Esophagus squamous epithelium (tissue), 5 donors: ENCODE measurements at regions not wholly inside any gene's neighbourhood (a gene's known extent, or its start where the extent isn't known, plus 50 kb on each side); places are given as distances from the start of the nearest gene placed in this dataset.

Source experiments
- DNase-seq: peaks from one replicate; lab custom pipeline; 2025; lab: John Stamatoyannopoulos, UW
- H3K27ac ChIP-seq, 4 donors: fragments of 200-600 bp; sonication (generic); one replicate each; pipeline ENCODE4 v1.5.1; 2016 to 2019; ENCODE audit warnings: mild to moderate bottlenecking in 1 of 4
- H3K27me3 ChIP-seq, 4 donors: fragments of 200-600 bp; sonication (generic); 1 replicate in 3 of 4; 2 replicates in 1 of 4; pipeline versions ENCODE4 v1.5.1 to v1.6.0; 2017 to 2021; ENCODE audit warnings: antibody characterized with exemption in 1 of 4
- H3K36me3 ChIP-seq, 3 donors: fragments of 200-600 bp; sonication (generic); one replicate each; pipeline ENCODE4 v1.5.1; 2016 to 2019
- H3K4me1 ChIP-seq, 3 donors: fragments of 200-600 bp; sonication (generic); one replicate each; pipeline ENCODE4 v1.5.1; 2017 to 2019
- H3K4me3 ChIP-seq, 4 donors: fragments of 200-600 bp; sonication (generic); 1 replicate in 3 of 4; 2 replicates in 1 of 4; pipeline ENCODE4 v1.5.1; 2016 to 2019; ENCODE audit warnings: mild to moderate bottlenecking in 2 of 4, moderate library complexity in 1 of 4
- H3K9me3 ChIP-seq, 3 donors: fragments of 200-600 bp; sonication (generic); one replicate each; pipeline ENCODE4 v1.5.1; 2016 to 2019
- POLR2A ChIP-seq, 4 donors: fragments of 450-650 bp; IDR thresholded peaks; one replicate each; pipeline ENCODE4 v1.6.1; 2017; ENCODE audit warnings: antibody characterized with exemption in 4 of 4, mild to moderate bottlenecking in 4 of 4, moderate library complexity in 3 of 4
- WGBS, 2 donors: methylation state at CpG; one replicate each; pipeline ENCODE4 v1.1.5; 2018; 5-methylcytosine and 5-hydroxymethylcytosine counted together
- intact Hi-C: fragments of 100-400 bp; cut with DNase I; formaldehyde crosslinking; loops from one replicate; pipeline ENCODE4 v1.15.0; 2022
- TF ChIP-seq, protein P1 (sequence below), 6 experiments: fragments of 450-650 bp in 4 of 6; fragments of 200-600 bp in 2 of 6; sonication (generic) in 2 of 6; IDR thresholded peaks; one replicate each; pipeline ENCODE4 v1.5.1; 2016 to 2019; ENCODE audit warnings: antibody characterized with exemption in 6 of 6, mild to moderate bottlenecking in 4 of 6, moderate library complexity in 4 of 6
- donor health status: DM: yes; HTN: yes; CAD: no.

DNA sequence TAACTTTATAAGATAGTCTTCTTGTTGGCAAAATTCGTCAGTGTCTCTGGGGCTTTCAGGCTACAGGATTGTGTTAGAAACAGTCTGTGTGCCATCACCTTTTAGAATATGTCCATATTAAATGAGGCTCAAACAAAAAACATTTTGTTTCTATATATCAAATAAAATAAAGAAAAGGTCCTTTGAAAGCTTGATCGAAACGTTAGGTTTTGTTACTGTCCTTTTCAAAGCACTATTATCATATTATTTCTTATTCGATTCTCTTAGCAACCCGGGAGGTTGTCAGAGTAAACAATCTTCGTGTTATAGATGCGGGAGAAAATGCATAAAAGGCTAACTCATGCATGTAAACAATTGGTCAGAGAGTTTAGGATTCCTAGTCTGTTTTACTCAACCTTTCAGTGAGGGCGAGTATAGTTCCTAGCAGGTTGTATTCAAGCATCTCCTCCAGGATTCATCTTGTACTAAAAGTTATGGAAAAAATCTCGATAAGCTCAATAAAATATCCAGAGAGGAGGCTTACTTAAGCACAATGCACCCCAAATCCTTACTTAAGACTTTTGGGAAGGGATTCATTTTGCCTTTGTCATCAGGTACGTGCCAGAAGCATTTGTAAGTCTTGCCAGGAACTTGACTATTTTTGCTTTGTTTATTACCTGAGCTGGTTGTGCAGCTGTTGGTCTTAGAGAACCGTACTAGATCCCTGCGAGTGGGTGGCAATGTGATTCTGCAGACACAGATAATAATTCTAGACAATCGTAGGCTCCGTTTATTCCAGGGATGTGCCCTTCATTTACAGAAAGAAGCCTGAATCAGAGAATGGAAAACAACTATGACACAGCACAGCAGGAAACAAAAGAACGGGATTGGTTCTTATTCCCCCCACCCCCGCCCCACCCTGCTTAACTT, 159.6 kb upstream of the ZNF217 start:
- no peaks in the 10 kb centered on the region for H3K27me3 ChIP-seq
- 46 to 61% methylated on average over 16 of the region's 16 CpGs for WGBS, 2 donors
- no peak for TF ChIP-seq POLR2A (IDR thresholded peaks at IDR 0.05)
- TF ChIP-seq, protein P1, sequence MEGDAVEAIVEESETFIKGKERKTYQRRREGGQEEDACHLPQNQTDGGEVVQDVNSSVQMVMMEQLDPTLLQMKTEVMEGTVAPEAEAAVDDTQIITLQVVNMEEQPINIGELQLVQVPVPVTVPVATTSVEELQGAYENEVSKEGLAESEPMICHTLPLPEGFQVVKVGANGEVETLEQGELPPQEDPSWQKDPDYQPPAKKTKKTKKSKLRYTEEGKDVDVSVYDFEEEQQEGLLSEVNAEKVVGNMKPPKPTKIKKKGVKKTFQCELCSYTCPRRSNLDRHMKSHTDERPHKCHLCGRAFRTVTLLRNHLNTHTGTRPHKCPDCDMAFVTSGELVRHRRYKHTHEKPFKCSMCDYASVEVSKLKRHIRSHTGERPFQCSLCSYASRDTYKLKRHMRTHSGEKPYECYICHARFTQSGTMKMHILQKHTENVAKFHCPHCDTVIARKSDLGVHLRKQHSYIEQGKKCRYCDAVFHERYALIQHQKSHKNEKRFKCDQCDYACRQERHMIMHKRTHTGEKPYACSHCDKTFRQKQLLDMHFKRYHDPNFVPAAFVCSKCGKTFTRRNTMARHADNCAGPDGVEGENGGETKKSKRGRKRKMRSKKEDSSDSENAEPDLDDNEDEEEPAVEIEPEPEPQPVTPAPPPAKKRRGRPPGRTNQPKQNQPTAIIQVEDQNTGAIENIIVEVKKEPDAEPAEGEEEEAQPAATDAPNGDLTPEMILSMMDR (IDR thresholded peaks at IDR 0.05): no peak
- intact Hi-C loops: no loop called here
- peak overlapping the region in 1 of 4 donors; percentile 13 for H3K4me3 ChIP-seq
- H3K9me3 ChIP-seq: no peaks in the 10 kb centered on the region
- H3K4me1 ChIP-seq: peaks cover 10 to 67% (median 28%) of the 10 kb centered on the region in 3 donors
- peak overlapping the region; percentile 18 to 62 (median 53) for H3K27ac ChIP-seq
- no peaks in the 10 kb centered on the region for H3K36me3 ChIP-seq
- DNase-seq: no peak

DNA sequence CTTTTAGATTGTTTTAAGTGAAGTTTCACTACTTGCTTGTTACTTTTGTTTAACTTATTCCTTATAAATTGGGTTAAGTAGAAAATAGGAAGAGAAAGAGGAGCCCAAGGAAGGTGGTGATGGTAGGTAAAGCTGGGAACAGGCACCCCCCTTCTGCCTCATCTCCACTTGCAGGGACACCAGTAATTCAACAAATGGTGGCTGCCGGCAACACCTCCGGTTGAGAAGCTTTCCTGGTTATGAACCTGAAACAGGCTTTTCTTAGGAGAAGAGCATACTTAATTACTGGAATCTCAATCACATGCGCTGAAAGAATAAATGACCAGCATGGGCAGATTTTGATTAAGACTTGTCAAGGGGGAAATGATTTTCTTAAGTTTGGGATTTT, 158.9 kb upstream of the ZNF217 start:
- 87 to 88% methylated on average over 3 of the region's 3 CpGs for WGBS, 2 donors
- intact Hi-C loops: no loop called here
- H3K27me3 ChIP-seq: no peaks in the 10 kb centered on the region
- H3K4me1 ChIP-seq: peaks cover 10 to 70% (median 31%) of the 10 kb centered on the region in 3 donors
- peak overlapping the region in 3 of 4 donors; percentile 4 to 62 (median 18) for H3K27ac ChIP-seq
- no peak for TF ChIP-seq POLR2A (IDR thresholded peaks at IDR 0.05)
- TF ChIP-seq, protein P1 (IDR thresholded peaks at IDR 0.05): no peak
- H3K9me3 ChIP-seq: no peaks in the 10 kb centered on the region
- H3K36me3 ChIP-seq: no peaks in the 10 kb centered on the region
- no peak overlapping the region for H3K4me3 ChIP-seq
- DNase-seq: no peak

DNA sequence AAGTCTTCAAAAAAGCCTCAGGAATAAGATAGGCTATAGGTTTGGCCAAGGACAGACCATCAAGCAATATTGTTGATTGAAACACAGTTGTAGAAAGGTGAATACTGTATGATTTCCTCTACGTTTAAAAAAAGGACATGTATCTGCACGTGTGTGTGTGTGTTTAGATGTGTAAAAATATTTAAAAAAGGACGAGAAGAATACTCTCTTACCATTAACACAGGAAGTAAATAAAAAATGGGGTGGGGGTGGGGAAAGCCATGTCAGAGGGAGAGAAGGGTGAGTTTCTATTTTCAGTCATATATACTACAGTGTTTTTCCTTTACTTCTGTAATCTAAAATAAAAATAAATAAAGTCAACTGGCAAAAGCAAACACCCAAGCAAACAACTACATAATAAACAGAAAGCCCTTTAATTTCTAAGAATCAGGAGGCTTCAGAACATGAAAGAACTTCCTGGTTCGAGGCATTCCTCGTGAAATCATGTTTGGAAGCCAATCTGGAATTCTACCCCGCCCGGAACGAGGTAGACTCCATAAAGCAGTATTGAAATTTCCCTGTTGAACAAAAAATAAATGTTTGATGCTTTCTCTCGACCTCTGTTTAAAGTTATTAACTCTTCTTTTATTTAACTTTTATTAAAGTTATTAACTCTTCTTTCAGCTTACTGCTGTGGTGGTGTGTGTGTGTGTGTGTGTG, 158.1 kb upstream of the ZNF217 start:
- no peak for TF ChIP-seq POLR2A (IDR thresholded peaks at IDR 0.05)
- TF ChIP-seq, protein P1 (IDR thresholded peaks at IDR 0.05): no peak
- intact Hi-C loops: no loop called here
- Histone ChIP-seq H3K4me1 (peaks cover 10 to 65% (median 31%) of the 10 kb centered on the region in 3 donors), H3K36me3 (no peaks in the 10 kb centered on the region), H3K9me3 (no peaks in the 10 kb centered on the region), H3K27me3 (no peaks in the 10 kb centered on the region), H3K27ac (peak overlapping the region; percentile 49 to 68 (median 64)), H3K4me3 (no peak overlapping the region)
- 25 to 48% methylated on average over 9 of the region's 9 CpGs for WGBS, 2 donors
- DNase-seq: no peak

DNA sequence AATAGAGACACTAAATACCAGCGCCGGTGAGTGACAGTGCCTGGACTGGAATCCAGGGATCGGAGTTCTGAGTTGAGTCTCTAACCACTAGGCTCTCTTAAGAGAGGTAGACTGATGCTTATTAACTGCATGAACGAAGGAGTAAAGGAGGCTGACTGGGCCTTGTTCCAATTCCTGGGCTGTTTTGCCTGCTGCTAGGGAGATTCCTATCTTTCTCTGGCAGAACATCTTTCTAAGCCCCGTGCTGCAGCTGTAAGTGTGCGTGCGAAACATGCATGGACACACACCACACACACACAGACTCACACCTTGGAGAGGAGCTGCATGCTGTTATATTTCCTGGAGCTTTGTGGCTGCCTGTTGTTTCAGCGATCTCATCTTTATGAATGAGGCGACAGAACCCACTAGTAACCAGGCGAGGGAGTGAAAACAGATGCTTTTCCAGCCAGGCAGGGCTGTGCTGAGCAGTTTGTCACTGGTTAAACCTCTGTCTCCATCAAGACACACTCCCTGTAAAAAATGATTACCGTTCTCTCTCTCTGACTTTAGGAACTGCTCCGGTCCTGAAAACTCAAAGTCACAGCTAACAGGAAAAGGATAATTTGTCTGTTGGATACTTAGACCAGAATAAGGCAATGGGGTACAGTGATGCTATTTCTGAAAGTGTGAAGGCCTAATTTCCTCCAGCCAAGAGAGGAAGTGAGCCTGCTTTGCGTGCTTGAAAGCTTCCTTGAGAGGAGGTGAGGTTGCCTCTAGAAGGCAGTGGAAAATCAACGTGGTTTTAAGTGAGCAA, 157.4 kb upstream of the ZNF217 start:
- Histone ChIP-seq H3K4me1 (peaks cover 10 to 65% (median 31%) of the 10 kb centered on the region in 3 donors), H3K4me3 (no peak overlapping the region), H3K27me3 (no peaks in the 10 kb centered on the region), H3K36me3 (no peaks in the 10 kb centered on the region), H3K9me3 (no peaks in the 10 kb centered on the region), H3K27ac (peak overlapping the region; percentile 49 to 68 (median 64))
- no peak for DNase-seq
- WGBS, 2 donors: 44 to 52% methylated on average over 13 to 14 of the region's 14 CpGs
- TF ChIP-seq, protein P1 (IDR thresholded peaks at IDR 0.05): no peak
- TF ChIP-seq POLR2A (IDR thresholded peaks at IDR 0.05): no peak
- intact Hi-C loops: no loop called here
